ENCODE measurements at regions not wholly inside any gene's neighbourhood (a gene's known extent, or its start where the extent isn't known, plus 50 kb on each side); places are given as distances from the start of the nearest gene placed in this dataset.
"Not testable (repeated sequence)": the region's sequence is repeated elsewhere in the genome, so short reads cannot be mapped to it uniquely, and the experiment has no call there.

DNA sequence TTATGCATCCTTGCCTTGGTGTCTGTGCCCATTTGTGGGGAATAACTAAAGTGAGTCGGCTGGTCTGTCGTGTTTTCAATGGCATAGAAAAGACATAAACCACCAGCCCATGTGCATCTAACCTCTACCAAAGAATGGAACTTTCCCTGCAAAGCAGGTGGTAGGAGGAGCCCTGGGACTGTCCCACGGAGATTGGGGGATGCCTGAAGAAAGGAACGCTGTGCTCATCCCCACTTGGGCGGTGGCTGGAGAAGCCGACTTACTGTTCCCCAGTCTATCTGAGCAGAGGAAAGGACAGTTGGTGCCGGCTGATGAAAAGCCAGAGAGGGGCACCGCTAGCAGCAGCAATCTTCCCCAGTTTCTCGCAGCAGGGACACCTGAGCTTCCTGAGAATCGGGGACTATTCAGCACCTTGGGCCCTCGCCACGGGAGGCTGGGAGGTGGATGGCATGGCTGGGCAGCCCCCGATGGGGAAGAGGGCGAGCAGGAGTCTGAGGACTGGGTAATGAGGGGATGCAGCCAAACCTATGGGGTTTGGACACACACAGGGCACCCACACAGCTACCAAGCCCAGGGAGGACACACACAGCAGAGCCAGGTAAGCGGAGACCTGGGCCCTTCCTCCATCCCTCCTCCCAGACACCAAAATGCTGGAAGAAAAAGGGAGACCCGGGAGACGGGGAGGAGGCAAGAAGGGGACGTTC lies 53.7 kb upstream of the AGAP1 start:
- H3K4me3 ChIP-seq (ENCODE audit: low read length): no peak overlapping the region
- no peaks in the 10 kb centered on the region for H3K4me1 ChIP-seq (ENCODE audit: control insufficient read depth, insufficient read depth, low read length)
- H3K9me3 ChIP-seq (ENCODE audit: control insufficient read depth, insufficient read depth, low read length): no peaks in the 10 kb centered on the region
- no peaks in the 10 kb centered on the region for H3K36me3 ChIP-seq (ENCODE audit: control insufficient read depth, insufficient read depth, low read length)
- WGBS (ENCODE audit: insufficient coverage, insufficient read length): no CpG with 5 or more reads among the region's 18 CpGs
- no peak for DNase-seq (ENCODE audit: low read depth, low spot score)
- H3K27me3 ChIP-seq (ENCODE audit: control insufficient read depth, insufficient read depth, low read length): no peaks in the 10 kb centered on the region
- H3K27ac ChIP-seq (ENCODE audit: low read length): no peak overlapping the region

DNA sequence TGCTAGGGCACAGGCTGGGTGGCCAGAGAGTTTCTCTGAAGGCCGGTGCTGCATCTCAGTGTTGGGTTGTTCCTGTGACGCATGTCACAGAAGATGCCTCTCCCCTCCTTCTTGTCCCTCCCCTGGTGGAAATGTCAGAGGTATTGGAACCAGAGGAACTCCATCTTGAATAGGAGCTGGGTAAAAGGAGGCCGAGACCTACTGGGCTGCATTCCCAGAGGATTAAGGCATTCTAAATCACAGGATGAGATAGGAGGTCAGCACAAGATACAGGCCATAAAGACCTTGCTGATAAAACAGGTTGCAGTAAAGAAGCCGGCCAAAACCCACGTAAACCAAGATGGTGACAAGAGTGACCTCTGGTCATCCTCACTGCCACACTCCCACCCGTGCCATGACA lies 50.3 kb upstream of the AGAP1 start:
- H3K4me1 ChIP-seq (ENCODE audit: control insufficient read depth, insufficient read depth, low read length); H3K27me3 ChIP-seq (ENCODE audit: control insufficient read depth, insufficient read depth, low read length); H3K9me3 ChIP-seq (ENCODE audit: control insufficient read depth, insufficient read depth, low read length); H3K36me3 ChIP-seq (ENCODE audit: control insufficient read depth, insufficient read depth, low read length); H3K27ac ChIP-seq (ENCODE audit: low read length); DNase-seq (ENCODE audit: low read depth, low spot score); H3K4me3 ChIP-seq (ENCODE audit: low read length): not testable (repeated sequence)
- WGBS (ENCODE audit: insufficient coverage, insufficient read length): no CpG with 5 or more reads among the region's 6 CpGs

Data from iPS DF 6.9 (cell line).